Fibroblast of skin of back (primary cell): ENCODE measurements at regions not wholly inside any gene's neighbourhood (a gene's known extent, or its start where the extent isn't known, plus 50 kb on each side); places are given as distances from the start of the nearest gene placed in this dataset.

Experiments
- DNase-seq: peaks from one replicate; pipeline ENCODE4 v3.0.0-alpha.2; 2013

DNA sequence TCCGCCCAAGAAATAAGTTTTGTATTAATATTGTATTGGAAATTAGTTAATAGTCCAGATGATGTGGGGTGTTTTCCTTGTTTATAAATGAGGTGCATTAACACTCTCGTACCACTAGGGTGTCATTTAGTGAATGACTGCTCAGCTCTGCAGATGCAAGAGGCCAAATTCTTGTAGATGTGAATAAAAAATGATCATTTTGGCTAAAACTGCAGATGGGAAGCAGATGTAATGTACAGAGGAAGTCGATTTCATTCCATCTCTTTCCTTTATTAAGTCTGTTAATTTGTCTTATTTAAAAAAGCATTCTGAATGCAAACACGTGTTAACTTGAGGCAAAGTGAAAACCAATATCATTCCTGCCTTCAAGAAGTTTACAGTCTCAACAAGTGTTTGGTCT is 108.1 kb downstream of the DHX15 start:
- DNase-seq: peak; percentile 13

GRCh38 chr4:24475756-24476155 is 108.6 kb downstream of the DHX15 start:
- DNase-seq: no peak

DNA sequence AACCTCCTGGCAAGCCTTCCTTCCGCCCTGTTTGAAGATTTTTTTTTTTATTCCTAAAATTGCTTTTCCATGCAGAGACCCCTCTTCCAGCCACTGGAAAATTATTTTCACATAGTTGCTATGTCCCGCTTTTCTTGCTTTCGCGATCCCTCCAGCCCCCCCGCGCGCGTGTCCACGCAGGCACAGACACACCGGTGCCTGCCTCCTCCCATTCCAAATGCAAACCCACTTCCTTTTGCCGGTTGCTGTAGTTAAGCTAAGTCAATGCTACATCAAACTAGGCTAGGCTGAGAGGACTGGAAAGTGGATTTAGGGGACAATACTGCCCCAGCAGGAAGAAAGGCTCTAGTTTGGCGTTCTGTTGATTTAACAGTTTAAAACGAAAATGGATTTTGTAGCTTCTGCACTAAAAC is 111.0 kb downstream of the DHX15 start:
- DNase-seq: peak; percentile 22

DNA sequence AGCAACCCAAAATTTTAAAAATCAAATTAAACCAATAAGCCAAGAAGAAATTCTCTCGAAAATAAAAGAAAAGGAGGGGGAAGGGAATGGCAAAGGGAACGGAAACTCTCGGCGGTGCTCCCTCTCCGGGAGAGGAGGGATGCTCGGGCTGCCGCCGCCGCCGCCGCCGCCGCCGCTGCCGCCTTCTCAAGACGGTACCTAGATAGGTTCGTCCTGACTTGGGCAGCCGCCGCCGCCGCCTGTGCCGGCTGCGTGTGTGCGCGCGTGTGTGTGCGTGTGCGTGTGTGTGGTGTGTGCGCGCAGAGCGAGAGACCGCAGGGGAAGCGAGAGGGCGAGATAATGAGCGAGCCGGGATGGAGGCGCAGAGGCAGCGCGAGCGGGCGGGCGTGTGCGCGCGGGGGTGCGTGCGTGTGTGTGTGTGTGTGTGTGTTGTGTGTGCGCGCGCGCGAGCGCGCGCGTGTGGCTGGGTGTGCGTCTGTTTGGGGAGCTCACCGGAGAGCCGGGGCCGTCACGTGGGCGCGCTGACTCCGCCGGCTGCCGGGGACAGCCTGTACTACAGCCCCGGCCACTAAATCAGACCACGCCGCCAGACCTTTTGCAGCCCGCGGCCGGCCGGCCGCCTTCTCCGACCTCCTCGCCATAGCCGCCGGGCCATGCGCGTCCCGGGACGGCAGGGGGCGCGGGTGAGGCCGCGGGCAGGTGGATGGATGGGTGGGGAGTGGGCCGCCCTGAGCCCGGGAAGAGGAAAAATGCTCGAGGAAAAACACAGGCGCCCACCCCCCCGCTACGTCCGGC is 111.6 kb downstream of the DHX15 start:
- DNase-seq: peak; percentile 69

GRCh38 chr4:24472161-24472510 is 112.2 kb downstream of the DHX15 start:
- DNase-seq: no peak

DNA sequence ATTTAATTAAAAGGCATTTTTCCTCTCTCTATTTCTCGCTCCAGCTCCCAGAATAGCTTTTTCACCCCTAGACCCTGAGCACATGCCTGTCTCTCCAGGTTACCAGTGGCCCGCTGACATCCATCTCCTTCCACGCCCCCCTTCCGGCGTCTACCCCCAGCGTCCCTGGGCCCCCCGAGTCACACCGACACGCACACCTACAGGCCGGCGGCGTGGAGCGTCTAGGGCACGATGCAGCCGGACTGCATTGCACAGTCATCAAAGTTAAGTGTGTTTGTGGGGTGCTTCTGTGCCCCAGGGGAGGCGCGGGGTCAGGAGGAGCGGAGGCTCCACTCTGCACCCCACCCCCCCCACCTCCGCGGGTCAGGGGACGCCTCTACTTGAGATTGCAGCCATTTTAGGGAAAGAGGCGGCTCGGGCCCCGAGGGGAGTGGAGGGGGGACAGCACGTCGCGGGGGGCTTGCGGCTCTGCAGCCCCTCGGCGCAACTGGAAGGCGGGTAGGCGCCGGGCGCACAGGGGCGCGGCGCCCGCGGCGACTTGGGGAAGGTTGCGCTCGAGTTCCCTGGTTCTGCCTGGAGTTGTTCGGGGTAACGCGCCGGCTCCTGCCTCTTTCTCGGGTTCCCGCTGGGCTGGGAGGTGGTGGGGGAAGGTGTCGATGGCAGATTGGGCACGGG is 112.7 kb downstream of the DHX15 start:
- DNase-seq: no peak

GRCh38 chr4:24470666-24471485 is 113.5 kb downstream of the DHX15 start:
- DNase-seq: peak; percentile 48

GRCh38 chr4:24468071-24468470 is 116.3 kb downstream of the DHX15 start:
- DNase-seq: no peak

GRCh38 chr4:24464566-24464965 is 119.8 kb downstream of the DHX15 start:
- no peak for DNase-seq

DNA sequence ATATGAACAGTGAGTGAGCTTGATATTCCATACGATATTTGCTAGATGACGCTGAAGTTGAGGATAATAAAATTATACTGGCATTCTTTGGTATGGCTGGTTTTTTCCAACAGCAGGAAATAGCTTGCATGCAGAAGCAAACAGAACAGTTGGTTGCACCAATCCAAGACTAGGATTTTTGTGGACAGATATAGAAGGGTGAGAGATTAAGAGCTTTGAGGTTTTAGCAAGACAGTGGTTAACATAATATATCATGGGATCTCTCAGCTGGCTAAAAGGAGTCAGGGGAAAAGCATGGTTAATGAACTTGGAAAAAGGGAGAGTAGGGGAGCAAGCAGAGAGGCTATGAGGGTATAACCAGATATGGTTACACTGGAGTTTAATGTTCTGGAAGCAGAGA is 127.9 kb downstream of the DHX15 start:
- no peak for DNase-seq

GRCh38 chr4:24453951-24454350 is 130.4 kb downstream of the DHX15 start:
- DNase-seq: no peak

GRCh38 chr4:24451870-24452269 is 132.5 kb downstream of the DHX15 start:
- no peak for DNase-seq

DNA sequence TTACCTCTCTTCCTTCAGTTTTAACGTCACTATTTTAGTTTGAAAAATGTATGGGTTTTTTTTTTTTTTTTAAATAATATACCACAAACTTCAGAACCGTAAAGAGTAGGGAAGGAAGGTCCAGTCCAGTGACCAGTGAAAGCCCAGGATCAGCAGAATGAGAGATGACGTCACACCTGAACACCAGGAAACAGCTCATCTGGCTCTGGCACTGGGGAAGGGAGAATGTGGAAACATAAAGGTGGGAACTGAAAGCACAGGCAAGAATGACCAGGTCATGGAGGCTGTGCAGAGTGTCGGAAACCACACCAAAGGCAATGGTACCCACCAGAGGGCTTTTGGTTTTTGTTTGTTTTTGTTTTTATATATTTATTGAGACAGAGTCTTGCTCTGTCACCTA is 141.2 kb downstream of the DHX15 start:
- no peak for DNase-seq

DNA sequence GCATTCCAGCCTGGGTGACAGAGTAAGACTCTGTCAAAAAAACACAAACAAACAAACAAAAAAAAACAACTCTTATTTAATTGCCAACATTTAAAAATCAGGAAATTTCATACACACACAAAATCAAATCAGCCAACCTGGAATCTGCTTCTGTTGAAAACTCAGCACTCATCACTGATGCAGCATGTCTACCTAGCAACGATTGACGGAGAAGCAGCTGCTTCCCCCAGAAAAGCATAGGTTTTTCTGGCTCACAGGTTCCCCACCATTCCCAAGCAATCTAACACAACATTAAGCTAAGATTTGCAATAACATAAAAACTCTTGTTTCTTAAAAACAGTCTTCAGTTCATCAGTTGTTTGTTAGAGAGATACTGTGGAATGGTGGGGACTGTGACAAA is 143.6 kb downstream of the DHX15 start:
- DNase-seq: no peak

DNA sequence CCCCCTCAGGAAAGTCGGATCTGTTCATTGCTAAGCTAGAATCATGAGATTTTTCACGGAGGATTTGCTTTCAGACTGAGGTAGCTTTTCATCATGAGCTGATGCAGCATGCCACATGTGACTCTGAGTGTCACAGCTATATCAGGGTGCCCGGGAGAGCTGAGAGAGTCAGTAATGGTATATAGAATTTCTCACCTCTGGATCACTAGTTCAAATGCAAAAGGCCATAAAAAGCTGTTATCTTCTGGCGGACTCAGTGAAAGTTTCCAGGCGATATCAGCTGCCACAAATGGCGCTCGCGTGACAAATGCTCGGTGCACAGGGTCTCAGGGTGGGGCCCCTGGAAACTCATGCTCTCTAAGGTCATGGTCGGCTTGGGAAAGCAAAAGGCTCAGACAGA is 150.1 kb downstream of the DHX15 start:
- no peak for DNase-seq

DNA sequence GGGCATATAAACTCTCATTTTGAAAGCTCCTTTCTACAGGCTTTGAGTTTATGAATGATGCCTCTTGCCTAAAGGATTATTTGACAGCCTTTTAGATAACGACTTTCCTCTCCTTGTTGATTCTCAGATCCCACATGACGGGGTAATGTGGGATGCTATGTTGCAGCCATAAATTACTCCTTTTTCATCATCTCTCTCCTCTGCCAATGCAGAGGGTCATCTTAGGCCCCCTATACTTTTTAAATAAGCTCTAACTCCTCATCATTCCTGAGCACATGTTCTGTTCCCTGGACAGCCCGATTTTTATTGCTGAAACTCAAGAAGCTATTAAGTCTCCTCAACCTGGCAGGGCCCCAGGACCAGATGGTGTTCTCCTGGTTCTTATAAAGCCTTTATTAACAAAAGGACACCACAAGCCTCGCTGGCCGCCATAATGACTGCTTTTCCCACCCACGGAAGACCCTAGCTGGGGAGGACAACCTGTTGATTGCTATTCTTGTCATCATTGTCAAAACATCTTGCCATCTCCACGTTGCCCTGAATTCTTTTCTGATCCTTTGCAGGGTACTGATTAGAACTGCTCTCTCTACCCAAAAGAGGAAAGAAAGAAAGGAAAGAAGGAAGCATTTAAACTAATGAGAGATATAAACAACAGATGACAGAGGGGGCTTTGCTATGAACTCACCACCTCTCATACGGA is 150.7 kb downstream of the DHX15 start:
- DNase-seq: no peak

DNA sequence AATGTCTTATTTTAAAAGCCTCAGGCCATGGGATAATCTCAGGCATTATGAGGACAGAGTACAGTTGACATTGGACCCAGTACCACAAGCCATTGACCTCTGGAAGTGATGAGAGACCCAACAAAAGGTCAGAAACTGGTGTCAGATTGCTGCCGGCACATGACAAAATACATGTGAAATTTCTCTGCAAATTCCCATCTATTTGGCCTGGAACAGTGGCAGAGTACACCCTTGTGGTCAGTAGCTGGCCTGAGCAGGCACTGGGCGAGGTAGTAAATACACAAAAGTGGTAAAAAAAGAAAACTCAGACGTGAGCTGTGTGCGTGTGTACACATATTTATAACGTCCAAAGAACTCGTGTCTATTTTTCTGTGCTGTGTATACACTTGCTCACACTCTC is 155.5 kb downstream of the DHX15 start:
- no peak for DNase-seq

DNA sequence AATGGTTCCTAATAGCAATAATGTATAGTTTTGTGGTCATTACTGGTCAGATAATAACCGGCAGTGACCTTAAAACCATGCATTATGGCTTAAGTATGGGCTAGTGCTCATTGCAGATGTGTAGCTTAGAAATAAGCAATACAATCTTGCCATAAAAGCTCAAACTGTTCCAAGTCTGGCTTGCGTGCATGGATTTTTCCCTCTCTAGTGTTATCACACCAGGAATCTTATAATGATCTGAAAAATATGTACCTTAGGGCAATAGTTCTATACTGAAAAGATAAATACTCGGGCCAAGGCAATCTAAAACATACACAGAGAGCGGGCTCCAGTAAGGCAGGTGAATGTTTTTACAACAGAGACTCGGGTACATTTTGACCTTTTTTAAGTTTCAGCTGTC is 157.8 kb downstream of the DHX15 start:
- no peak for DNase-seq

DNA sequence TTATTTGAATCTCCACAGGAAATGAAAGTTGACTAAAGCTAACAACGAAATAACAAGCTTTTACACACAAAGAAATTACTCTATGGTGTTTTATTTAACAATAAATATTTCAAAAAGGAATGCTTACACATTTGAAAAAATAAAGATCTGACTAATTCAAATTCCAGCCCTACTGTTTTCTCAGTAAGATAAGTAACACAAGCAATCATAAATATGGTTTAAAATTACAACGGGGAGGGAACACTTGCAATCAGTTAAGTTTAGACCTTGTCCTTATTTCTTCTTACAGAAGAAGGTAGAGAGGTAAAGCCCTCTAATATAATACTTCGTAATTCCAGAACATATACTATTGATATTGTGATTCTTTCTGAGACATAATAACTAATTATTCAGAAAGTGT is 158.5 kb downstream of the DHX15 start:
- no peak for DNase-seq

DNA sequence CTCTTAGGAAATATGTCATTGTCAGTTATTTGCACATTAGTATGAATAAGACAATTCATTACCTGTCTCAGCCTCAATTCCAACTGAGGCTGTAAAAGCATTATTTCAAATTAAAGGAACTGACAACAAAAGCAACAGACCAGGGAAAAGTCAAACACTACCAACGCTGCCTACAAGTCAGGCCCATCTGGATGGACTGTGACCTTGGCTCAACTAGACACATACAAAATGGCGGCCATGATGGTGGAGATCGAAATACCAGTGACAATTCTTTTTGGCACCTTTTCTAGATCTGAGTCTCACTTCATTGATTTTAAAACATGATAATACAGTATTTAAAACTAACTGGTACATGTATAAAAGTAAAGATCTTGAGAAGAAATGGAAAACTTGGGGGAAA is 160.7 kb downstream of the DHX15 start:
- DNase-seq: no peak

DNA sequence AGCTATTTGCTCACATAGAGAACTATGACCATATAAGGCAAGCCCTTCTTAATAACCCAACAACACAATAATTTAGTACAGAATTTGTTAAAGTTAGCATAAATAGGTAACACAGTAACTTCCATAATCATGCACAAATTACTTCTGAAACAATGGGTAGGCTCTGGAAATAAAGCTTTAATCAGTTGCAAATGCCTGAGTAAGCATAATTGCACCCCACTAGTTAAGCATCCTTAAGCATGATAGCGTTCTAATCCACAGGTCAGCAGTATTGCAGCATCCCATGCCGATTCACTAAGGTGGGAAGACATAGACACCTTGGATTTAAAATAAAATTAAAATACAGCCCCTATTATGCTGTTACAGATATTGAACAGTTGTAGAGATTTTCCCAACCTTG is 161.7 kb downstream of the DHX15 start:
- no peak for DNase-seq

DNA sequence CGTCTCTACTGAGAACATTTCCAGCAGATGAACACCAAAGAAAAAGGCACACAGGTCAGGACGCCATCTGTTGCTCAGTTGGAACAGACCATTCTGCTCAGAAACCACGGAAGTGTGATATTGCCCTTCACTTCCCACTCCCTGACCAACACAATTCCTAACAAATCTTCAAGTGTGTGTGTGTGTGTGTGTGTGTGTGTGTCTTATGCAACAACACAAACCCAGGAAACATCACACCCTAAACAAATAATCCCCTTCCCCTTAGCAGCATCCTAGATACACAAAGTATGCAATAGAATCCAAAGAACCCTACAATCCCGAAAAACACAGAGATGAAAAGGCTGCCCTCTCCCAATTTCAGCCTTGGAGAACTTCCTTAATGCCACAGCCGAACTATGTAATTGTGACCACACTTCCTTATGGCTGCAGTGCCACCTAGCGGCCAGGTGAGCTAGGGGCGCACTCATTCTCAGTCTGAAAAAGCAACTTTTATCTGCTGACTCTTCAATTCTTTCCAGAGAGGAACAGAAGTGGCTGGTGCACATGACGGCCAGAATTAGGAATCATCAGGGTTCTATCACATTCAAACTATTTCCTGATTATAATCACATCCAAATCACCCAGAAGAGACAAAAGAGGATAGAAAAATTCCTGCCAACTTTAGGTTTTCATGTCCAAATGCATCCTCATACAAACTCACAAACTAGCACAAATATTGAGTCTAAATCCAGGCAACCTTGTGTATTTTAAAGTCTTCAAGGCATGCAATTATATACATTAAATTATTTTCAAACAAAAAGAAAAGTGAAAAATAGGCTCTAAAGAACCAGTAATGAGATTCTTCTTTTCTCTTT is 164.9 kb downstream of the DHX15 start:
- peak; percentile 61 for DNase-seq
